ENCODE measurements at regions not wholly inside any gene's neighbourhood (a gene's known extent, or its start where the extent isn't known, plus 50 kb on each side); places are given as distances from the start of the nearest gene placed in this dataset.
A peak's percentile ranks its signal among the peaks of the same experiment; 100 is the strongest.

DNA sequence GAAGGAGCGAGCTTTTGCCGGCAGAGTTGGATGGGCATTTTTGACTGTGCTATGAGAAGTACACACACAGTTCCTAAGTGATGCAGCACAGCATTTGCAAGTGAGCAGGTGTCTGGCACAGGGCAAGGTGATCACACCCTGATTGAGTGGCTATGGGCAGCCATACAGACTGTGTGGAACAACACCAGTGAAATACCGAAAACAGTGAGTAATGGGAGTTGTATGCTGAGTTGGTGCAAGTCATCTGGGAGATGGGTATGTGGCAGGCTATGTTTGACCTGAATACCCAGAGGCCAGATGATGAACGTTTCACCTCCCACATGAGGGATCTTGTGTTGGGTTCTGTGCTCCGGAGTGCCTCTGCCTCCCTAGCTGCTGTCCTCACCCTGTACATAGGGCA lies 53.5 kb upstream of the TIPARP start:
- H3K4me3 ChIP-seq (ENCODE audit: low read depth, low read length) = no peak overlapping the region

DNA sequence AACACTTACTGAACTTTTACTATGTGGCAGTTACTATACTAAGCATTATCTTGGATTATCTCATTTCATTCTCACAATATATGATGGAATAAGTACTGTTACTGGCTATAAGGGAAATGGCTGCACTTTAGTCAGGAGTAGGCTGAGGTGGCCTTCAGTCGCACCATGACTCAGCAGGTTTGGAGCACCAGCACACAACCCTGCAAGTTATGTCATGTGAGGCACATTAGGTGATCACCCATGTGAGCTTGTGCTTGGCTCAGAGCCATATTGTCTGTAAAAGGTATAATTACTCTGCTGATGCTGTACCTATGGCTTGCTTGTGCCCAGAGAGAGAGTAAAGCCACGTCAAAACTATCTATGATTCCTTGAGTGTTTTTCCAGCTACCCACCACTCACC lies 54.1 kb upstream of the TIPARP start:
- H3K4me3 ChIP-seq (ENCODE audit: low read depth, low read length) = no peak overlapping the region

DNA sequence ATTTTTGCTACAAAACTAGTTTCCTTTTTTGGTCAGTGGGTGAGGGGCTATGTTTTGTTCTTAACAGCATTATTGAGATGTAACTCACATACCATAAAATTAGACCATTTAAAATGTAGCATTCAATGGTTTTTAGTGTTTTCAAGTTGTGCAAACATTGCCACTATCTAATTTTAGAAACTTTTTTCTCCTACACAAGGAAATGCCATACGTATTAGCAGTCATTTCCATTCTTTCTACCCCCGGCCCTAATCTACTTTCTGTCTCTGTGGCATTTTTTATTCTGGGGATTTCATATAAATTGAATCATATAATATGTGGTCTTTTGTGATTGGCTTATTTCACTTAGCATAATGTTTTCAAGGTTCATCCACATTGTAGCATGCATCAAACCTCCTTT lies 55.0 kb upstream of the TIPARP start:
- no peak overlapping the region for H3K4me3 ChIP-seq (ENCODE audit: low read depth, low read length)

DNA sequence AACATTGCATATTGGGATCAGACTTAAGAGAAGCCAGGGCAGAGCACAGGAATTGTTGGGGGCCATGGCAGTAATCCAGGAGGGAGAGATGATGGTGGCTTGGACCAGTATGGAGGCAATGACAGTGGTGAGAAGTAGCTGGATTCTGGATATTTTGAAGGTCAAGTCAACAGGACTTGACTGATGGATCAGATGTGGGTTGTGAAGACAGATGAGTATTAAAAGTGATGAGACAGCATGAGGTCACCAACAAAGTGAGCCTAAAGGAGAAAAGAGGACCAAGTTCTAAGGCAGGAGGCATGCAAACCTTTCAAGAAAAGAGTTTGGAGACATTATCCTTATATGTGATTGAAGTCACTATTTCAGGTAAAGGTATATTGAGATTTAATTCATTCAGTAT lies 56.6 kb upstream of the TIPARP start:
- H3K4me3 ChIP-seq (ENCODE audit: low read depth, low read length) = no peak overlapping the region

DNA sequence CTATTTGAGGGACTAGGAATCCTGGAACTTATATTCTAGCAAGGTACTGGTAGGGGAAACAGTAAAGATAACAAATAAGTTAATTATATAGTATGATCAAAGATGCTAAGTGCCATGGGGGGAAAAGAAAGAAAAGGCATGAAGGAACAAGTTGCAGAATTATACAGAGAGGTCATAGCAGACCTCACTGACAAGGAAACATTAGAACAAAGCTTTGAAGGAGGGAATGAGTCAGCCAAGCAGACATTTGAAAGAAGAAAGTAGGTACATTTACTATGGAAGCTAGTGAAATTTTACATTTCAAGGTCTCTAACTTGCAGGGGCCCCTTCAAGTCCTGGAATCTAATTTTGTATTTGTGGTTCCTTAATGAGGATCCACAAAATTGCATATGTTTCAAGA lies 57.2 kb upstream of the TIPARP start:
- no peak overlapping the region for H3K4me3 ChIP-seq (ENCODE audit: low read depth, low read length)

DNA sequence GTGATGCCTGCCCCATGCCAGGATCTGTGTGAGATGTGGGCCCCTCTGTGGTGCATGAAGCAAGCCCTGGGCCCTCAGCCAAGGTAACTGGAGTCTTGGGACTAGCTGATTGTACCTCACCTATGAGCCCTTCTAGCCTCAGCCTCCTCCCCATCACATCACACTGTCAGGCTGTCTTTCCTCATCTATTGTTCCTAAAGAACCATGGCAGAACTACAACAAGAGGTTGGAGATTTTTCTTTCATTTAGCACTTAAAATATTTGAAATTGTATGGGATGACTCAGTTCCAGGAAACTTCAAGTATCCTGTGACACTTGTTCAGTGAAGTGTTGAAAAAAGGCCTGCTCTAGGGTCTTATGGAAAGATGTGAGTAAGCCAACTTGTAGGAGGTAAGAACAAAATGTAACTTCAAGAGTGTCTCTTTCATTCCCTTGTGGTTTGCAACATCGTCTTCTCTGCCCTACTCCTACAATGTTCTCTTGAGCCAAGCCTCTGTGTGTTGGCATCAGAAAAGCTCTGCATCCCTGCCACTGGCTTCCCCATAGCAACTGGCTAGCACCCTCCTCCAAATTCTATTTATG lies 58.7 kb upstream of the TIPARP start:
- H3K4me3 ChIP-seq (ENCODE audit: low read depth, low read length) = no peak overlapping the region

DNA sequence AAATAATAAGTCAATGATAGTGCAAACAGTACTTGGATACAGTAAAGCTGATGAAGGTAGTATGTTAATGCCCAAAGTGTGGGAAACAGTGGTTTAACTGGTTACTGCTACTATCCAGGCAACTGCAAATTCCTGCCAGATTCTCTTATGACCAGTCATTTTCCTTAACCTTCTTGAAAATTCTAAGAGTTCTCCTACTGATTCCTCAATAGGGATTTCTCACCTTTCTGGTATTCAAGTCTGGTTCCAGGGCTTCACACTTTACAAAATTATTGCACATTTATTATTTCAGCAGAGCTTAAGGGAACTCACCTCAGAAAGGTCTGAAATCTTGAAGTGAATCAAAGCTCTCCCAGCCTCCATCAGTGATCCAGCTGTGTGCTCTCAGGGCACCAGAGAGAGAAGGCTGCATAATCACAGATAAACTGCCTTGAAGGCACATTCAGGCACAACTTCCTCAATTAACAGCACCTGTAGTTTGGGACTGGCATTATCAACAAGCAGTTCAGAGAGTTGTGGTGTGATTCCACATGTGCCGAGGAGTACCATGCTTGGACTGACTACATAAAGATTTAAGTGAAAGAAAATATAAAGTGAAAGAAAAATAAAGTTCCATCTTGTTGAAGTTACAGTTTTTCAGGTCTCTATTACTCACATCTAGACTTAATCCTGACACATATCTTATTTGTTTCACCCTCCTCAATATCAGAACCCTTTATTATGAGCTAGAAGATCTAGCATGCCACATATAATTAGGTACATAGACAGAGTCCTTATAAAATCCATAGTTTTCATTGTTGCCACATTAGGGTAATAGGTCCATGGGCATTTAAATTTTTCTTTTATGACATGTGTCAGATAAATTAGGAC lies 59.5 kb upstream of the TIPARP start:
- no peak overlapping the region for H3K4me3 ChIP-seq (ENCODE audit: low read depth, low read length)

DNA sequence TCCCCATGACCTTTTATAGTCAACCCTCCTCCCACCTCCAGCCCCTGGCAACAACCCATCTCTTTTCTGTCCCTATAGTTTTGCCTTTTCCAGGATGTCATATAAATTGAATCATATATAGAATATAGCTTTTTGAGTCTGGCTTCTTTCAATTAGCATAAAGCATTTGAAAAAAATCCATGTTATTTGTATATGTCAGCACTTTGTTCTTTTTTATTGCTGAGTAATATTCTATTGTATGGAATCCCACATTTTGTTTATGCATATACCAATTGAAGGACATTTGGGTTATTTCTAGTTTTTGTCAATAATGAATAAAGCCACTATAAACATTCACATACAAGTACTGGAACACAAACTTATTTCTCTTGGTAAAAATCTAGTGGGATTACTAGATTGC lies 58.0 kb upstream of the SSR3 start:
- H3K4me3 ChIP-seq (ENCODE audit: low read depth, low read length) = no peak overlapping the region

DNA sequence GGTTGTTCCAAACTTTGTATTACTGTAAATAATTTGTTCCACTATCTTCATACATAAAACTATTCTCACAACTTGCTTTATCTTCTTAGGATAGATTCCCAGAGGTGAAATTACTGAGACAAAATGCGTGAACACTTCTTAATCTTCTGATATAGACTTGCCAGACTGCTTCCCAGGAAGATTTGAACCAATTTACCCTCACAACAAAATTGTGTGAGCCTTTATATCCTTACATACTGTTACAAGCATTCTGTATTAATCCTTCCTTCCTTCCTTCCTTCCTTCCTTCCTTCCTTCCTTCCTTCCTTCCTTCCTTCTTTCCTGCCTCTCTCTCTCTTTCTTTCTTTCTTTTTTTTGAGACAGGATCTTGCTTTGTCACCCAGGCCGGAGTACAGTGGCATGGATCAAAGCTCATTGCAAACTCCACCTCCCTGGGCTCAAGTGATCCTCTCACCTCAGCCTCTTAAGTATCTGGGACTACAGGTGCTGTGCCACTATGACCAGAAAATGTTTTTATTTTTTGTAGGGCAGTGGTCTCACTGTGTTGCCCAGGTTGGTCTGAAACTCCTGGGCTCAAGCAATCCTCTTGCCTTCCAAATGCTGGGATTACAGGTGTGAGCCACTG lies 57.1 kb upstream of the SSR3 start:
- no peak overlapping the region for H3K4me3 ChIP-seq (ENCODE audit: low read depth, low read length)

DNA sequence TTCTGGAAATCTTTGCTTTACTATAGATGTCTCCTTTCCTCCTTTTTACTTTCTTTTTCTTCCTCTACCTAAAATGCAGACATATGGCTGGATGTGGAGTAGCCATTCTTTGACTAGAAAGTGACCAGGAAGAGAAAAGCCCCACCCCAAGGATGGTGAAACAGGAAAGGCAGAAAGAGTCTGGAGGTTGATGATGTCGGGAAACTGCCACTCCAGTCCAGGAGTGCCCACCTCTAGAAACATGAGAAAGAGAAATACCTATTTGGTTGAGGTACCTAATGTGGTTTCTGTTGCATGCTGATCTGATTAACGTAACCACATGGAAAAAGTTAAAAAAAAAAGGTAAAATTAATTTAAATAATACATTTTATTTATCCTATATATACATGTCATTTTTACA lies 55.2 kb upstream of the SSR3 start:
- H3K4me3 ChIP-seq (ENCODE audit: low read depth, low read length) = no peak overlapping the region

DNA sequence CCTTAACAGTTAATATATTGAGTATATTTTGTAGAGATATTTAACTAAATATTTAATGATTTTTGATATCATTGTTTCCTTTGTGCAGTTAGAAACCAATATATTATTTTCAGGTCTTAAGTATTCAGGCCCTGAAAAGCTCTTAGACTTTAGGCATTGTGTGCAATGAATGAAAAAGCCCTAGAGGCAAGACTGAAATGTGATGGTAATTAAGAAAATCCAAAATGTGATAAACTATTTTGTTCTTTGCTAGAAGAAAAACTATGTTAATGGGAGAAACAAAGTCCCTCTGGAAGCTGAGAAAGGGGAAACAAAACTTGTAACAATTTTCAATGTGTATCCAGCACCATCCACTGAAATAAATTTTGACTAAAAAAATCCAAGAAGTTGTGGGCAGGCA lies 54.6 kb upstream of the SSR3 start:
- no peak overlapping the region for H3K4me3 ChIP-seq (ENCODE audit: low read depth, low read length)

DNA sequence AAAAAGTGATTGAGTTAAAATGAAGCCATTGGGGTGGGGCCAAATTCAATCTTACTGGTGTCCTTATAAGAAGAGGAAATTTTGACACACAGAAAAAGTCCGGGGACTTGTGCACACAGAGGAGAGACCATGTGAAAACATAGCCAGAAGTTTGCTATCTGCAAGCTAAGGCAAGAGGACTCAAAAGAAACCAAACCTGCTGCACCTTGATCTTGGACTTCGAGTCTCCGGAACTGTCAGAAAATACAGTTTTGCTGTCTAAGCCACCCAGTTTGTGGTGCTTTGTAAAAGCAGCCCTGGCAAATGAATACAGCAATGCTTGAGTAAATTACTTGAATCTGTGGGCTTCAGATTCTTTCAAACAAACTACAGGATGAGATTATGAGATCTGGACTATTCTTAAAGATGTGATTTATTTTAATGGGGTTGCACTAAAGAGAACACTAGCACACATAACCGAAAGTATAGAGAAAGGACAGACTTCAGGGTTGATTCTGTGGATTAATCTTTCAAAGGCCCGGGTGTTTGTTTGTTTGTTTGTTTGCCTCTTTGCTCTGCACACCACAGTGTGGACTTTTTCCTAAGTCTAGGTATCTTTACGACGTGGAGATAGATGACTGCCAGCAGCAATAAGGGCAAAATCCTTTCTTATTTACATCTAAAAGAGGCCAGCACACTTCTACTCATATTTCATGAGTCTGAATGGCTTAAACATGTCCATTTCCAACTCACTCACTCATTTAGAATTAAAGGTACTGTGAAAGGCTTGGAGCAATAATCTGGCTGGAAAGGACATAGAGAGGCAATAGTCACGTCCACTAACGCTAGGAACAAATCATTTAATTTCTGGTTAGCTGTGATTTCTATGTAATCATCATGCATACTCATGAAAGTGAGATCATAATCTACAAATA lies 53.9 kb upstream of the SSR3 start:
- H3K4me3 ChIP-seq (ENCODE audit: low read depth, low read length) = no peak overlapping the region

DNA sequence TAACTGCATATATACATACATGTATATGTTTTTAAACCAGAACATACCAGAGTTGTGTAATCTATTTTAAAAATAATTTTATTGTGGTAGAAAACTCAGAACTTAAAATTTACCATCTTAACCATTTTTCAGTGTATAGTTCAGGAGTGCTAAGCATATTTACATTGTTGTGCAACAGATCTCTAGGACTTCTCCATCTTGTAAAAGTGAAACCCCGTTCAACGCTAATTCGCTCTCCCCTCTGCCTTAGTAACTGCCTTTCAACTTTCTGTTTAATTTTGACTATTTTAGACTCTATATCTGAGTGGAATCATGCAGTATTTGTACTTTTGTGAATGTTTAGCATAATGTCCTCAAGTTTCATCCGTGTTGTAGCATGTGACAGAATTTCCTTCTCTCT lies 51.8 kb upstream of the SSR3 start:
- no peak overlapping the region for H3K4me3 ChIP-seq (ENCODE audit: low read depth, low read length)

DNA sequence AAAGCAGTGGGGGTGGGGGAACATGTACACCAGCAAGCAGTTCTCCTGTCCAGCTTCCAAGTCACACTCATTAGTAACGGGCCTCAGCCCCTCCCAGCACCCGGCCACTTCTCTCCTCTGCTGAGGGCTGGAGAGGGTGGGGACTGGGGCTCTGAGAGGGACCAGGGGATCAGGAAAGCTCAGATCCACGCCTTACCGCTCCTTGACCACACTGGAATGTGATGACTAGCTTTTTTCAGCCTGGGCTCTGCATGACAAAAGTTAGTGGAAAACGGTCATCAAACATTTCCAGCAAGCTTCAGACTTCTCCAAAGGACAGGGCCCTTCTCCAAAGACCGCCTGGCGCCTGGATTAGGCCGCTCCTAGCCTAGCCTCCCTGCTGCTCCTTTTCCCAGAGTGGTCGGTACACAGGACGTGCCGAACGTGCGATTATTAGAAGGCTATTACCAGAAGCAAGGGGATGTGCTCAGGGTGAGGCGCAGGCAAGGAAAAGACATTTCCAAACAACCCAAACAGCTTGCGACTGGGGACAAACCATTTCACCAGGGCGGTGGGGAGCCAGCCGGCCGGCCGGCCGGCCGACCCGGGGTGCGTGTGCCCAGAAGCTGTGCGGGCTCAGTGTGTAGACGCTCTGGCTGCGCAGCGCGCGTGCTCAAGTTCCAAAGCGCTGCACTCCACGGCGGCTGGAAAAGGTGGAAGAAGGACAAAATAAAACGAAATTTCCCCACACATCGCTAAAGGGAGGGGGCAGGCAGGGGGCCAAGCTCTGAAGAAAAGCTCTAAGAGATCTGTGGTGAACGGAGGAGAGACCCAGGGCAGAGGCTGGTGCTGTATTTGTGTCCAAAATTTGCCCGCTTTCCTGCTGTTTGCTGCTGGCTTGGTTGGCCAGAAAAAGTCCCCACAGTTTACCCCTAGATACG lies 51.0 kb upstream of the SSR3 start:
- H3K4me3 ChIP-seq (ENCODE audit: low read depth, low read length) = peak overlapping the region; percentile 40

DNA sequence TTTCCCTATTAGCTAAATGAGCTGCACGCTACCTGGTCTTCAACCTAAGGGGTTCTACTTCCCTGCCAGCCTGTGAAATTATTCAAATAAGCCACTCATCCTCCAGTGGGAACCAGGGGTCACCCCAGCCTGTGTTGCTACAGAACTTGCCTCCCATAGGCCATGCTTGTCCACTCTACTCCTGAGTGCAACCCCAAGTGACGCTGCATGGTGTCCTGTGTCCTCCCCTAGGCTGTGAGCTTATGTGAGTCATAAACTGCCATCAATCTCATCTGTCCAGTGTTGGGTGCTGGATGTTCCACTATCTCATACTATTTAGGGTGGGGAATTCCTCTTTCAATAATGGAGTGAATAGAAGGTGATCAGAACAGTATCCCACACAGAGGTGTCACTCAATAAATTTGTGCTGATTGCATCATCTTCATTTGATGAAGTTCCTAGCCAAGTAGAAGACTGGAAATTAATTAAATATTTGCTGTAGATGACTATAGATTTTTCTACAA lies 49.8 kb upstream of the SSR3 start:
- no peak overlapping the region for H3K4me3 ChIP-seq (ENCODE audit: low read depth, low read length)
